RPMI7951 (cell line): ENCODE measurements at regions not wholly inside any gene's neighbourhood (a gene's known extent, or its start where the extent isn't known, plus 50 kb on each side); places are given as distances from the start of the nearest gene placed in this dataset.

Experiments
- DNase-seq: peaks from one replicate; pipeline ENCODE4 v3.0.0-alpha.2; 2012; ENCODE audit warnings: low read depth

GRCh38 chr1:58310469-58310868 is 236.1 kb downstream of the OMA1 start:
- DNase-seq: no peak

GRCh38 chr1:58308206-58308605 is 238.3 kb downstream of the OMA1 start:
- DNase-seq: no peak

- no peak for DNase-seq
Observed at GRCh38 chr1:58307431-58307830, 239.1 kb downstream of the OMA1 start.

DNA sequence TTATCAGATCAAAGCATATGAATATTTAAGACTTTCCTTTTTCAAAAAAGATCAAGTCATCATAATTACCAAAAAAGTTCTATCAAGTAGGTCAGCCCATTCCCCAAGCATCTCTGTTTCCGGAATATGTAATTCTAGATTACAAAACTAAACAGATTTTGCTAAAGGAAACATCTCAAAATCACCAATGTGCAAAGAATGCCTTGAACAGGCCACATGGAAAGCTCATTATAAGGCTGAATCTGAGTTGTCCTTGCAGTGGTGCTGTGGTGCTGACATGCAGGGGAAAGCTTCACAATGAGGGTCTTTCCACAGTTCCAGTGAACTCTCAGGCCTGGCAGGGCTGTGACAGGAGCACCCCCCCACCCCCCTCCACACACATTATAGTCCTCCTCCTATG is 240.9 kb downstream of the OMA1 start:
- no peak for DNase-seq

GRCh38 chr1:58304346-58304975 is 242.1 kb downstream of the OMA1 start:
- DNase-seq: no peak

GRCh38 chr1:58303841-58304240 is 242.7 kb downstream of the OMA1 start:
- DNase-seq: no peak

DNA sequence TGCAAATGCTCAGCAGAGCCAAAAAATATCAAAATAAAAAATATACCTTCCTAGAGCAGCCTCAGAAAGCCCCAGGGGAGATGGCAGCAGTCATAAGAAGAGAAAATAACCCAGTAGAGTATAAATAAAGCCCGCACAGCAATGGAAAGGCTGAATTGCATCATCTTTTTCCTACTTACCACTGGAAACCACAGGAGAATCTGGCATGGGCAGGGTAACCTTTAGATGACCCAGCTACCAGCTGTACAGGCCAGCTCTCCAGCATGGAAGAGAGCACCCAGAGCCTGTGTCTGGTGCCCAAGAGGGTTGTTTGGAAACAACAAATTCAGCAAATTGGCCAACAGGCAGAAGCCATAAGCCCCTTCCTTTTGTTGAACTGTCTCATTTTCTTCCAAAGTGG is 253.1 kb downstream of the OMA1 start:
- DNase-seq: peak; percentile 73

- DNase-seq: peak; percentile 29
Observed at GRCh38 chr1:58290685-58291372, 255.7 kb downstream of the OMA1 start.

GRCh38 chr1:58288624-58289142 is 257.8 kb downstream of the OMA1 start:
- no peak for DNase-seq

DNA sequence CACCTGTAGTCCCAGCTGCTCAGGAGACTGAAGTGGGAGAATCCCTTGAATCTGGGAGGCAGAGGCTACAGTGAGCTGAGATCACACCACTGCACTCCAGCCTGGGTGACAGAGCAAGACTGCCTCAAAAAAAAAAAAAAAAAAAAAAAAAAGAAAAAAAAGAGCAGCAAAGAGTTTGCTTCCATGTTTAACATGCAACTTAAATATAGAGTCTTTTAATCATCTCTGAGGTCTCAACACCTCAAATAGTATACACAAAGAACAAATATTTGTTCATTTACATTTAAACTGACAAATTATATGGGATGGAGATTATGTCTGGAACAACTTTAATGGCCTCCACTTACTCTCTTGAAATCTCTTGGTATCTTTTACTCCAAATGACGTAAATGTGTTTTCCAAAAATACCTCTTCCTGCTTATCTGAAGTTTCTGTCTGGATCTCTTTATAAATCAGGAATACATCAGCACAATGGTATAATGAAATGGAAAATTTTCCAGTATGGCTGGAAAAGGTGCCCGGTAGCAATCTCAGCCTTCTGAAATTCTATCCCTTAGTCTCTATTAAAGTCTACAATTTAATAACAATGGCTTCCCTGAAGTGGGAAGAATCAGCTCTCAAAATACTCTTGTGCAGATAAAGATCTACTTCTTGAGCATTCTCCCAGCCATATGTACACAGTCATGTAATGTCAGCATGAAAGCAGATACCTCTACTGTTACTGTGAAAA is 258.5 kb downstream of the OMA1 start:
- no peak for DNase-seq

DNA sequence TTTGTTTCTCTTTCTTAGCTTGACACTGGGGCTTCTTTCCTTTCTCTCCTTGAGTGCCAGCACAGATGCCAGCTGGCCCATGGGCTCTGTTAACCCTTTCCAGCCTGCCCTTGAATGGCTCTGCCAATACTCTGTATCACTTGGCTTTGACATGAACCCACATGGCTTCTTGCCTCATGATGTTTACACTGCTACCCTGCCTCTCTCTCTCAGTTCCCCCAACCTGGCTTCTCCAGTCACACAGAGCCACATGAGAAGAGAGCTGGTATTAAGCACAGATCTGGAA is 262.4 kb downstream of the OMA1 start:
- no peak for DNase-seq

DNA sequence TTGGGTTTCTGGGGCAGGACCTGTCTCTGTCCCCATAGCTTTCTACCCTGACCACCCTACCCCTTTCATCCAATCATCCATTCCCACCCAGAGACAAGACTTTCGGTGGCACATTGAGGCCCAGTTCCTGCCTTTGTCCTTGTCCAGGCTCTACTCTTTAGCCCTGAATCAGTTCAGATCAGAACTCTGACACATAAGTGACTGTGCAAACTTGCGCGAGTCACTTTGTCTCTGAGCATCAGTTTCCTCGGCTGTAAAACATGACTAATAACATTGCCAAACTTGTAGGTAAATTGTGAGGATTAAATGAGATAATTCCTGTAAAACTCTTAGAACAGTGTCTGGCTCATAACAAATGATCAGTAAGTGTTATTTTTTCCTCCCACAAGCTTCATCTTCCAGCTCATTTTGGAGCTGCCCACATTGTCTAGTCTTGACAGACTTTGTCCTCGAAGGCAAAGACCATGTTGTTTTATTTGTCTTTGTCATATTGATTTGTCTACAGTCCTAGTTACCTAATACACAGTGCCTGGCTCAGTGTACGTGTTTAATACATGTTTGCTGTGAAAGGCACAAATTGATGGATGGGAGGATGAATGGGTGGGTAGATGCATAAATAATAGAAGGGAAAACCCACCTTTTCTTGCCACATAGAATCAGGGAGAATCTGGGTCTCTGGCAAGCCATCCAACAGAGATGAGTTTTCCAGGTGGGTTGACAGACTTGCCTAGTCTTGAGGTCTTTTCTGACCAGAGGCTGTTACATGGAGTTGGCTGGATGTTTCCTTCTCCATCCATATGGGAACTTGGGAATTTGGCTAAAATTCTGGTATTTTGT is 262.9 kb downstream of the OMA1 start:
- DNase-seq: no peak

DNA sequence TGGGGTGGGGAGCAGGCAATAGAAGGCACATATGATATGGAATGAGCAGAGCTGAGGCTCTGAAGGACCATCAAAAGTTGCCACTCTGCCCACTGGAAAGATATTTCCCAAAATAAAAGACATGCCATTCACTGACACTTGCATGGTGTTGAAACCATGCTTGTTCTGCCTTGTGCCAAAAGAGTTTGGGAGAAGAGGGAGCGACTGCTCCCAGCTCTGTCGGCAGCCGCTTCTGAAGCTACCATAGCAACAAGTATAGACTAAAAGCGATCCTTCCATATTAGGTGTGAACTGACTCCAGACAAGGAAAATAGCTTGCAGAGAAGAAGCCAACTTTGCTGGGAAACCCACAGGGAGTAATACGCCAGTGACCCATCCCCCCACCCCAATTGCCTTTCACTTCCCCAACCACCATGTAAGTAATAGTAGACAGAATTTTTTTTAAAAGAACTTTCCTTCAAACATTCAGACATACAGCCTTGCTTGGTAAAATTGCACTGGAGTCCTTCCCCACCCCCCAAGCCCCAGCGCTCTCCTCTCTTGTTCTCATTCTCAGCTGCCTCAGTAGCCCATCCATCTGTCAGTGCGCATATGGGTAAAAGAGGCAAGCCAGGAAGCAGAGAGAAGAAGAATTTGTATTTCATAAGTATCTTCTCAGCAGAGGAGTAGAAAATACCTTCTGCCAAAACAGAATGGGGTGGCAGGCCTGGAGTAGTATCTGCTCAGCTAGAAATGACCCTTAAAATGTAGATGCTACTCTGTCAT is 263.7 kb downstream of the OMA1 start:
- no peak for DNase-seq

DNA sequence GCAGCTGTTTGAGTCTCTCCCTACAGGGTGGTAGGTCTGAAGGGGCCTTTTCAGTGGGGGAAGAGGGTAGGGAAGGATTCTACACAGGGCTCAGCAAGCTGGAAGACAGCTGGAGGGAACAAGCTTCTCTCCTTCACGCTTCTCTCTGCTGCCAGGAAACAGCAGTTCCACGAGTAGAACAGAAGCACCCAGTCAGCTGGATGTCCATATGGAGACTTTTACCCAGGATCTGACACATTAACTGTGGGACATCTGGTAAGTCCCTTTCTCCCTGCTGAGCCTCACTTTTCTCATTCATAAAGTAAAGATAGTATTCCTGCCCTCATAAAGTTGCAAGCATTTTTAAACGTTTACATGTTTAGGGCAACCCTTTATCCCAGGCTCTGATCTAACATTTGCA is 280.3 kb downstream of the OMA1 start:
- no peak for DNase-seq

DNA sequence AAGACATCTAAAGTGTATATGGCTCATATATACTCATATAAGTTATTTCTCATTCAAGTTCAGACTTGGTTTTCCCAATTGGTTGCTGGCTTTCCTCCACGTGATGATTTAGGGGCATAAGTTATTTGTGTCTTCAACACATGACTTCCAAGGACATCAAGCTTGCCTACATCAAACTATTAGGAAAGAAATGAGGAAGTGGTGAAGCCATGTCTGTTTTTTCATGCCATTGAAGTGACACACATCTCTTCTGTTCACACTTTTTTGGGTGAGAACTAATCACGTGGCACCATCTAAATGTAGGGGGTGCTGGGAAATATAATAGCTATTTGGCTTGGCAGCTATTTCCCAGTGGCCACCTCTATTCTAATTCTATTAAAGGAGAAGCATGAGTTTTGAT is 282.1 kb downstream of the OMA1 start:
- no peak for DNase-seq

GRCh38 chr1:58262702-58263101 is 283.8 kb downstream of the OMA1 start:
- DNase-seq: no peak

DNA sequence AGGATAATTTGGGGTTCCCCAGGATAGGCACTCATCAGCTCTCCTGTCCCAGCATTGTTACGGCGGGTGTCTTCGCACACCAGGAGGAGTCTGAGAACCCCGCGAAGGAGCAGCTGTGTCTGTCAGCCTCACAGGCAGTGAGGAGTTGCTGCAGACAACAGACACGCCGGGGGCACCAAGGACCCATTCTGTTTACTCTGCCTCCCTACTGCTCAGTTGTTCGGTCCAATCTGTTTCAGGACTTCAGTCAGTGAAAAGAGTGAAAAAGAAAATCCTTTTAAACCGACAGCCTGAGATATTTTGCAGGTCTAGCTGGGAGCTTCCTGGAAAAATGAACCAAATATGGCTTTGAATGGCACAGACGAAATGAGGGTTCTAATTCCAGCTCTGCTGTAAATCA is 288.4 kb downstream of the OMA1 start:
- DNase-seq: no peak

DNA sequence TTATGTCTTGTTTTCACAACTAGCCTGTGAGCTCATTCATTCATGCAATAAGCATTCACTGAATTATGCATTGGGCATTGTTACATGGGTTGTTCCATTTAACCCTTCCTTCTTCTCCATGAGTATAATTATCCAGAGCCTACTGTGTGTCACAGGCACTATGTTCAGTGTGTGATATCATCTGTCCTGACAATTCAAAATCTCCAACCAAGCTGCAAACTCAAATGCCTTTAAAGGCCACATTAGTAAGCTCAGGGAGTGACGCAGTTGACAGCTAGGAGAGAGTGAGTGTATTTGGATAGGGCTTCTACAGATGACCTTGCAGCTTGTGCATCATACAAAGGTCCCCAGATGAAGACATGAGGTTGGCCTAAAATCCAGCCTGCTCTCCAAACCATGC is 289.5 kb downstream of the OMA1 start:
- no peak for DNase-seq

GRCh38 chr1:58256546-58256945 is 290.0 kb downstream of the OMA1 start:
- DNase-seq: no peak

- no peak for DNase-seq
Observed at GRCh38 chr1:58256041-58256440, 290.5 kb downstream of the OMA1 start.

- DNase-seq: no peak
Observed at GRCh38 chr1:58255192-58255591, 291.3 kb downstream of the OMA1 start.
